GM19455 (cell line): ENCODE measurements at regions not wholly inside any gene's neighbourhood (a gene's known extent, or its start where the extent isn't known, plus 50 kb on each side); places are given as distances from the start of the nearest gene placed in this dataset.

Source experiments
- ATAC-seq: cut with Tn5 transposase; IDR thresholded peaks from one replicate; pipeline ENCODE4 v1.9.1; 2021; ENCODE audit not compliant: unreplicated experiment

DNA sequence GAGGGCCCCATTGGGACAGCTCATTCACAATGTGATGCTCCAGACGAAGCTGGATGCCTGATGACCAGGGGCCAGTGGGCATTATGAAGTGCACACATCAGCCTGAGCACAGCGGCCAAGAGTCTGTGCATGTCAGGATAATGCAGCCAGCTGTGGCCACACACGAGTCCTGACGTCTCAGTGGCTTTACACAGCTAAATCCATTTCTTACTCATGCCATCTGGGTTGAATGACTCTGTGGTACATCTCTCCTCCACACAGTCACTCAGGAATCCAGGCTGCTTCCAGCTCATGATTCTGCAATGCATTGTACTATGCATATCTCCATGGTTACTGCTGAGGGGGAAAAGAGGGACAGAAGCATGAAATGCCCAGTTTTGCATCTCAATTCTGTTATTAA lies 123.6 kb downstream of the PRLHR start:
- no peak for ATAC-seq

- no peak for ATAC-seq
These were observed 125.0 kb downstream of the PRLHR start for GRCh38 chr10:118470470-118470869.

- no peak for ATAC-seq
These were observed 125.1 kb upstream of the FAM204A start for GRCh38 chr10:118467200-118467599.

DNA sequence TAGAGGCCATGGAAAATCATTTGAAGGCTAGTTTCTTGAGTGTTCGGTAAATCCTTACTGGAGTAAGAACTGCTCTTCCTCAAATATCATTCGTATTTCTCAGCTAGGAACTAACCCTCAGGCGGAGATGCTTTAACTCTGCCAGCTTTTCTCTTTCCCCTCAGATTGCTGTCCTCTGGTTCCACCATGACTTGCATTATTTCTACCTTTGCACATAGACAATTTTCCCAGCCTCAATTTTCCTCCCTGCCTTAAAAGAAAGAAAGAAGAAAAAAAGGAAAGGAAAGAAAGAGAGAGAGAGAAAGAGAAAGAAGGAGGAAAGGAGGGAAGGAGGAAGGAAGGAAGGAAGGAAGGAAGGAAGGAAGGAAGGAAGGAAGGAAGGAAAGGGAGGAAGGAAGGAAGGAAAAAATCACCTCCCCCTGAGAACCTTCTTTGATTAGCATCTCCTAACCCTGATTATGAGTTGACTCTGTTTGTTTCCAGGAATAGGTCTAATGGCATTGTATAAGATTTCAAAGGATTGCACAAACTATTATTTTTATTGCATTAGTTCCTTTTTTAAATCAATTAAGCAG lies 123.3 kb upstream of the FAM204A start:
- ATAC-seq, result no peak

DNA sequence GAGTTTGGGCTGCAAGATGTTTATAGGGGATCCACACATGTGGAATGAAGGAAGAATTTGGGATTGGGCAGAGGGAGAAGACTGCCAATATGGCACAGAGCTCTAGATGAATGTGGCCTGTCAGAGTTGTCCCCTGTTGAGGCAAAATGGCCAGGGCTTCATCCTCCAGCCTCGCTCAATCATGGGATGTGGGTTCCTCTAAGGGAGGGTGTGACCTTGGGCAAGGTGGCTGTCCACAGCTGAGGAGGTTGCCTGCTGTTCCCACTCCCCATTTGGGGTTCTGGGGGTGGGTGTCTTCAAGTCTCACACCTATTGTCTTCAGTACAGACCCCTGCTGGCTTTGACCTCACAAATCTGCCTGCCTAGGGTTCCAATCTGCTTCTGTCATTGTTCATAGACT lies 121.6 kb upstream of the FAM204A start:
- ATAC-seq, result no peak

DNA sequence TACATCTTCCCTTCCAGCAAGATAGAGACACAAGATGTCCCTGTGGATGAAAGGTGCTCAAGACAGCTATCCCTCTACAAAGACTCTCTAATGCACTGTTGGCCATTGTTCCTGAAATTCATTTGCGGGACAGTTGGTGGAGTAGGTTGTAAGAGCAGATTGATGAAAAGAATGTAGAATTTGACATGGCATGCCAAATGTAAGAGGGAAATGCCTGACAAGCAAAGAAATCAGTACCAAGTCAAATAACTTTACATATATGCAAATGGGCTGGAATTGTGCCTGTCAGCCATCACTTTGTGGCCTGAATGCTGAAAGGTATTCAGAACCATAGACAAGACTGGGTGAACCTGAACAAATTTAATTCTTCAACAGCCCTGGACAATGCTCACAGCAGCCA lies 120.3 kb upstream of the FAM204A start:
- ATAC-seq, result no peak

DNA sequence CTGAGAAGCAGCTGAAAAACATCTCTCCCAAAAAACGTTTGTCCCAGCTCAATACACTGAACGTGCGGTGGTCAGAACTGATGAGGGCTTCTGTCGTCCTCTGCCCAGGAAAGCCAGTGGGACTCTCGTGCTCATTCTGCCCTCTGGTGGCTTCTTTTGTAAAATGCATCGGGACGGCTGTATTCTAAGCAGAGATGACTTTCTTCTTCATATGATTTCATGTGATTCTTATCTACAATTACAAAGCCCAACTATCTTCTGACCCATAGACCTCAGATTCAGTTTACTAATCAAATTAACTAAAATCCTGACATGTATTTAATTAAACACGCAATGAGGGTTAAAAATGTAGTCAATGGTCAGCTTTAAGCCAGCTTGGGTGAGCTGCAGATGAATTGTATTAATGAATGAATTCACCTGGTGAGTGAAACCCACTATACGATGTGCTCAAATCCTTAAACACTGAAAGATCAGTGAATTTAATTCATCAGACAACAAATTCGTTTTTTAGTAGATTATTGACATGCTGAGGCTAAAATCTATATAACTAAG lies 117.6 kb upstream of the FAM204A start:
- ATAC-seq, result peak; percentile 83

- ATAC-seq, result no peak
These were observed 117.0 kb upstream of the FAM204A start for GRCh38 chr10:118458957-118459641.

- ATAC-seq, result no peak
These were observed 115.8 kb upstream of the FAM204A start for GRCh38 chr10:118457824-118458428.

DNA sequence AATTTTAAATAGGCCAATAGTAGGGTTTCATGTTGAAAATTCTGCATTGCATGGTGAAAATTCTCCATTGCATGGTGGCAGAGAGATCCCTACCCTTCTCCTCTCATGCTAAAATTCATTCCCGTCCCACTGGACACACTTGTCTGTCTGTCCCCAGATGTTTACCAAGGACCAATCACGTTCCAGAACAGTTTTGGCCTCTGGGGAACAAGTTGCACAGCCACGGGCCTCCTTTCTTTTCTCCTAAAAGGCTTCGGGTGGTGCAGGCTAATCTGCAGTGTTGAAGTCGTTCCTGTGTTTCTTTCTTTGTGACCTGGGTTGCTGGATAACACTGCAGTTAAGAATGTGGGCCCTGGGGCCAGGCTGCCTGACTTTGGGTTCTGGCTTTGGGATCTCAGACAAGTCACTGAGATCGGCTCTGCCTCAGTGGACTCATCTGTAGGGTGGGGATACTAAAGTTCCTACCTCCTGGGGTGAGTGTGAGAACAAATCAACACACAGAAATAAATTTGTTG lies 113.1 kb upstream of the FAM204A start:
- no peak for ATAC-seq

DNA sequence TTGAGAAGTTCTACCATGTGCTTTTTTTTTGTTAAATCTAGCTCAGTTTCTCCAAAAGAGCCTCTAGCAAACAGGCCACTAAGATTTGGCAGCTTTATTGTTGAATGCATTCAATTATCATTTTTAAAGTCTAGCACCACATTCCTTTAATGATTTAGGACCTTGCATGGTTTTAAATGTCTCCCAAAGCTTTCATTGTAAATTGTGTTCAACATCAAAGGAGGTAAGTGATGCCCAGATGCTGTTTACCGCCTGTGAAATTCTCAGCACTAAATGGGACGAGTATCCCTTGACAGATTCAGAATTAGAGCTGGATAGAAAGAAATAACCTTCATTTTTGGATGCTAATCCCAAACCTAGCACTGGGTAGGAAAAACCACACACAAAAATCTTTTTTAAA lies 112.1 kb upstream of the FAM204A start:
- ATAC-seq, result no peak

DNA sequence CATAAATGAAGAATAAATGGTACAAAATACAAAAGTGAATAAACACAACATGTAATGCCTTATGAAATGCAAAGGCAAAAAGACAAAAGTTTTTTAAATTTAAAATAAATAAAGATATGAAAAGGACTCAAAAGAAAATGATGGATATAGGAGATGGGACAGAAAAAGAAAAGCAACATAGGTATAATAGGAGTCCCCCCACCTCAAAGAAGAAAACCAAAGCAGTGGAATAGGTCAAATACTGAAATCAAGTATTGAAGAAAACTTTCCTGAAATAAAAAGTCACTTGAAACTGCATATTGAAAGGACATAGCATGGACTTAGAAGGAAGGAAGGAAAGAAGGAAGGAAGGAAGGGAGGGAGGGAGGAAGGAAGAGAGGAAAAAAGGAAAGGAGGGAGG lies 110.0 kb upstream of the FAM204A start:
- no peak for ATAC-seq

GRCh38 chr10:118449521-118449920 lies 107.4 kb upstream of the FAM204A start:
- ATAC-seq, result no peak

DNA sequence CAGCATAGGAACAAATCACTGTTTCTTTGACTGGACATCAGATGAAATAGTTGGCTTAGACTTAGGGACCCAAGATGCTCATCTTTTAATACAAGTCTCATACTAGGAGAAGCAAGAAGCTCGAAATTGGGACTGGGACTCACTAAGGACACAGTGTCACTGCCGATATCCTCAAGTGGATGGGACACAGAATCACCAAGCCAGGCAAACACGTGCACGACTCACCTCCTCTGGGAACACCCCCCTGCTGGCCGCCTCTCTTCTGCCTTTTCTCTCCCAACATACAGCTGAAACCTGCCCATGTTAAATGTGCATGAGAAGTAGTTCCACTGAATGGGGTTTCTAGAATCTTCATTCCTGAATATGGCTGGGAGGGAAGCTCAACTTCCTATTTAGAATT lies 106.6 kb upstream of the FAM204A start:
- ATAC-seq, result no peak

DNA sequence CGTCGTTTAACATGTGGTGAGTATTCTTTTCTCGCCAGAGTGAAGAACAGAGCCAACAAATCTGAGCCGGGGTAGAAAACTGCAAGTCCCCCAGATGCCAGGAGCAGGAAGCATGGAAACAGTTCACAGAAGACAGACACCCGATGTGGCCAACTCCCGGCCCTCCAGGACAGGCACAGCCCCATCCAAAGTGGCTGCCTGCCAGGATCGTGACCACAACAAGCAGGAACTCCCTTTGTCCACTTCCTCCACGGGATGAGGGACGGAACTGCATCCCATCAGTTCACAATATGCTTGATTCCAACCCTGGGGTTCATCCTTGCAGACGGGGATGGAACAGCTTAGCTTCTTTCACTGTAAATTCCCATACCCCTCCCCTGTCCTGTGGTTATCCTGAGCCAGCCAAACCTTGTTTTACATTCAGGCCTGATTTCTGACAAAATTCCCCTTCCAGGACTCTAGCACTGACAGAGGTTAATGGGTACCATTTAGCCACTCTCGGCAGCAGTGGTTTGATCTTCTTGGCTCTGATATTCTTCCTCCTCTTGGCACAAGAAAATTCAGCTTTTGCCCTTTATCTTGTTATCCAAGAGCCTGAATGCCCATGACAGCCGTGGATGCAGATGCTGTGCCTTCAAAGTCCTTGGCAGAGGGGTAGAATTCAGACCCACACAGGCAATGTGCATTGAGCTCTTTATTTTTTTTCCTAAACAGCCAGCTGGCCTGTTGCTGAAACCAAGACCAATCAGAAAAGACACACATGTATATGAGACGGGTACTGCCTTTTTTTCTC lies 105.5 kb upstream of the FAM204A start:
- ATAC-seq, result no peak

GRCh38 chr10:118445535-118445934 lies 103.4 kb upstream of the FAM204A start:
- no peak for ATAC-seq

- no peak for ATAC-seq
These were observed 101.9 kb upstream of the FAM204A start for GRCh38 chr10:118444069-118444468.

DNA sequence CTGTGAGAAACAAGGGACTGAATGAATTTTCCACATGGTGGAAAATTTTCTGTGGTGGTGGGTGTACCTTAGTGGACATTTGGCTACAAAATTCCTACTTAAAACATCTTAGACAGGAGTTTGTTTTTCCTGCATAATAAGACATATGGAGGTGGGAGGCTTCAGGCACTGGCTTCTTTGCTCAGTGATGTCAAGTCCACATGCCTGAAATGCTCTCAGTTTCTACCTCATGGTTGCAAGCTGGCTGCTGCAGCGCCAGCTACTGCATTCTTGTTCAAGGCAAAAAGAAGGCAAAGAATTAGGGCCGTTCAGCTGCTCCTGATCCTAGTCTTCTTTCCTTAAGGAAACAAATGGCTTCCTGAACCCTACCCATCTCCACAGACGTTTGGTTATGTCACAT lies 99.9 kb upstream of the FAM204A start:
- ATAC-seq, result no peak

GRCh38 chr10:118439824-118440223 lies 97.7 kb upstream of the FAM204A start:
- ATAC-seq, result no peak

- ATAC-seq, result no peak
These were observed 94.6 kb upstream of the FAM204A start for GRCh38 chr10:118436742-118437141.

DNA sequence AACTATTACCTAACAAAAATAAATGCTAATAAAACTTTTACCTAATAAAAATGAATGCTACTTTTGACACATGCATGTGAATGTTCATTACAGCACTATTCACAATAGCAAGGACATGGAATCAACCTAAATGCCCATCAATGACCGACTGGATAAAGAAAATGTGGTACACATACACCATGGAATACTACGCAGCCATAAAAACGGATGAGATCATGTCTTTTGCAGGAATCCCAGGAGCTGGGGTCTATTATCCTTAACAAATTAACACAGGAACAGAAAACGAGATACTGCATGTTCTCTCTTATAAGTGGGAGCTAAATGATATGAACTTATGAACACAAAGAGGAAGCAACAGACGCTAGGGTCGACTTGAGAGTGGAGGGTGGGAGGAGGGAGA lies 88.1 kb upstream of the FAM204A start:
- no peak for ATAC-seq
